HCT116 (cell line): ENCODE measurements at regions not wholly inside any gene's neighbourhood (a gene's known extent, or its start where the extent isn't known, plus 50 kb on each side); places are given as distances from the start of the nearest gene placed in this dataset.

Experiments
- ATAC-seq: fragments of 200-7000 bp; cut with Tn5 transposase; 2 replicates; pipeline ENCODE4 v1.9.1; 2020; ENCODE audit warnings: mild to moderate bottlenecking, moderate library complexity
- BruUV-seq: library from RNA; stranded (reverse); fragments of 400-500 nt; replicated peaks from 2 replicates; lab custom pipeline; 2021; lab: Mats Ljungman, UMichigan
- CTCF ChIA-PET: fragments of 300-600 bp; sonication (Branson Sonifier 250); formaldehyde crosslinking; loops from one replicate; lab custom pipeline; 2021; ENCODE audit warnings: antibody characterized with exemption; lab: Charles Lee
- POLR2A ChIA-PET: fragments of 300-600, 350-600 bp; sonication (Branson Sonifier 250); formaldehyde crosslinking; loops from one replicate; lab custom pipeline; 2021; ENCODE audit warnings: antibody characterized with exemption; lab: Charles Lee
- RAD21 ChIA-PET, 2 experiments: fragments of 300-600 bp; sonication (Branson Sonifier 250); formaldehyde crosslinking; loops; one replicate each; lab custom pipeline; 2023; ENCODE audit warnings: low total read pairs in 2 of 2; ENCODE audit not compliant: uncharacterized antibody in 2 of 2, unreplicated experiment in 2 of 2, low non-redundant PET in 1 of 2; lab: Charles Lee
- DNase-seq: peaks from one replicate; pipeline ENCODE4 v3.0.0-alpha.2; 2010; ENCODE audit warnings: low read depth, low spot score
- H2AFZ ChIP-seq: fragments of 200-600 bp; shearing (Covaris generic), sonication (generic); 2 replicates; pipeline ENCODE4 v1.6.1; 2017; ENCODE audit warnings: low read depth, mixed run types, mixed read lengths, antibody characterized with exemption, low read length; ENCODE audit not compliant: poor library complexity, severe bottlenecking
- H3K27ac ChIP-seq: 2 replicates; pipeline ENCODE4 v1.5.1; 2012; ENCODE audit warnings: low read depth, low read length
- H3K27me3 ChIP-seq: fragments of 200-600 bp; sonication (generic); 2 replicates; pipeline ENCODE4 v1.6.1; 2016; ENCODE audit warnings: mixed run types, low read length, mixed read lengths; ENCODE audit not compliant: insufficient read depth
- H3K36me3 ChIP-seq, 2 experiments: fragments of 200-500 bp in 1 of 2; fragments of 200-600 bp in 1 of 2; sonication (Bioruptor generic) in 1 of 2; sonication (generic) in 1 of 2; 2 replicates each; pipeline versions ENCODE4 v1.5.1 to v1.6.1; 2014 to 2016; ENCODE audit warnings: low read length in 2 of 2, inconsistent platforms in 1 of 2, mixed read lengths in 1 of 2, mixed run types in 1 of 2; ENCODE audit not compliant: insufficient read depth in 2 of 2, control insufficient read depth in 1 of 2
- H3K4me1 ChIP-seq, 2 experiments: fragments of 200-600 bp in 1 of 2; sonication (generic) in 1 of 2; 2 replicates each; pipeline versions ENCODE4 v1.5.1 to v1.6.1; 2012 to 2017; ENCODE audit warnings: low read length in 2 of 2, inconsistent platforms in 1 of 2, mild to moderate bottlenecking in 1 of 2, mixed read lengths in 1 of 2, mixed run types in 1 of 2, moderate library complexity in 1 of 2; ENCODE audit not compliant: insufficient read depth in 2 of 2, control insufficient read depth in 1 of 2
- H3K4me2 ChIP-seq: fragments of 200-600 bp; sonication (generic); 2 replicates; pipeline ENCODE4 v1.6.1; 2017; ENCODE audit warnings: mixed run types, low read length, mixed read lengths
- H3K4me3 ChIP-seq, 2 experiments: fragments of 200-600 bp in 1 of 2; sonication (generic) in 1 of 2; replicated peaks in 1 of 2; 2 replicates each; pipeline ENCODE4 v1.5.1; 2011 to 2016; ENCODE audit warnings: low read length in 2 of 2, control low read depth in 1 of 2, low read depth in 1 of 2, mild to moderate bottlenecking in 1 of 2, mixed read lengths in 1 of 2, mixed run types in 1 of 2
- H3K79me2 ChIP-seq: fragments of 200-600 bp; sonication (generic); 2 replicates; pipeline ENCODE4 v1.6.1; 2017; ENCODE audit warnings: mild to moderate bottlenecking, mixed run types, low read length, moderate library complexity, mixed read lengths; ENCODE audit not compliant: insufficient read depth
- H3K9ac ChIP-seq: fragments of 200-600 bp; sonication (generic); 2 replicates; pipeline ENCODE4 v1.6.1; 2016; ENCODE audit warnings: low read length, mixed read lengths
- H3K9me2 ChIP-seq: fragments of 200-600 bp; sonication (generic), shearing (Covaris generic); 2 replicates; pipeline ENCODE4 v1.6.1; 2017; ENCODE audit warnings: mixed run types, mild to moderate bottlenecking, moderate library complexity; ENCODE audit not compliant: insufficient read depth
- H3K9me3 ChIP-seq, 2 experiments: fragments of 200-500 bp in 1 of 2; fragments of 200-600 bp in 1 of 2; sonication (Bioruptor generic) in 1 of 2; sonication (generic) in 1 of 2; 2 replicates each; pipeline ENCODE4 v1.6.1; 2014 to 2017; ENCODE audit warnings: low read length in 2 of 2, mixed read lengths in 2 of 2, inconsistent platforms in 1 of 2, low read depth in 1 of 2, mild to moderate bottlenecking in 1 of 2, mixed run types in 1 of 2, moderate library complexity in 1 of 2; ENCODE audit not compliant: control insufficient read depth in 1 of 2, insufficient read depth in 1 of 2
- H4K20me1 ChIP-seq: fragments of 200-600 bp; sonication (generic), shearing (Covaris generic); 2 replicates; pipeline ENCODE4 v1.6.1; 2017; ENCODE audit warnings: mixed run types, mild to moderate bottlenecking, moderate library complexity; ENCODE audit not compliant: insufficient read depth
- ATF3 ChIP-seq: IDR thresholded peaks from 2 replicates; pipeline ENCODE4 v1.6.1; 2012
- CBX3 ChIP-seq: IDR thresholded peaks from 2 replicates; pipeline ENCODE4 v1.6.1; 2012; ENCODE audit warnings: low read depth
- CEBPB ChIP-seq: IDR thresholded peaks from 2 replicates; pipeline ENCODE4 v1.6.1; 2012; ENCODE audit warnings: low read depth
- CTCF ChIP-seq, 3 experiments: fragments of 200-600 bp in 1 of 3; sonication (generic) in 1 of 3; IDR thresholded peaks in 2 of 3; conservative IDR thresholded peaks in 1 of 3; 2 replicates each; pipeline ENCODE4 v1.5.1; 2012 to 2017; ENCODE audit warnings: low read depth in 2 of 3, low read length in 2 of 3, antibody characterized with exemption in 1 of 3, borderline replicate concordance in 1 of 3, control low read depth in 1 of 3, mild to moderate bottlenecking in 1 of 3, mixed read lengths in 1 of 3, mixed run types in 1 of 3, moderate library complexity in 1 of 3; ENCODE audit not compliant: insufficient read depth in 1 of 3
- EGR1 ChIP-seq: IDR thresholded peaks from 2 replicates; pipeline ENCODE4 v1.6.1; 2012; ENCODE audit warnings: low read depth
- EZH2 ChIP-seq: fragments of 200-600 bp; sonication (generic); IDR thresholded peaks from 2 replicates; pipeline ENCODE4 v1.6.1; 2017; ENCODE audit warnings: antibody characterized with exemption, mixed run types
- EZH2phosphoT487 ChIP-seq: fragments of 200-600 bp; IDR thresholded peaks from 2 replicates; pipeline ENCODE4 v1.6.1; 2018; ENCODE audit warnings: antibody characterized with exemption, borderline replicate concordance
- JUND ChIP-seq: IDR thresholded peaks from 2 replicates; pipeline ENCODE4 v1.6.1; 2012
- POLR2A ChIP-seq: IDR thresholded peaks from 2 replicates; pipeline ENCODE4 v1.7.0; 2011; ENCODE audit warnings: borderline replicate concordance; ENCODE audit not compliant: insufficient read depth, insufficient read length; ENCODE audit errors: extremely low read depth
- POLR2AphosphoS5 ChIP-seq: IDR thresholded peaks from 2 replicates; pipeline ENCODE4 v1.6.1; 2011; ENCODE audit warnings: mild to moderate bottlenecking, low read depth, low read length, moderate library complexity
- RAD21 ChIP-seq: IDR thresholded peaks from 2 replicates; pipeline ENCODE4 v1.6.1; 2012; ENCODE audit warnings: low read depth, mild to moderate bottlenecking
- SP1 ChIP-seq: IDR thresholded peaks from 2 replicates; pipeline ENCODE4 v1.6.1; 2012; ENCODE audit warnings: low read depth
- SRF ChIP-seq: IDR thresholded peaks from 2 replicates; pipeline ENCODE4 v1.6.1; 2012; ENCODE audit warnings: low read depth
- TCF7L2 ChIP-seq: IDR thresholded peaks from 2 replicates; pipeline ENCODE4 v1.7.0; 2011; ENCODE audit warnings: borderline replicate concordance, inconsistent platforms; ENCODE audit not compliant: insufficient read depth, insufficient read length; ENCODE audit errors: extremely low read depth
- YY1 ChIP-seq: IDR thresholded peaks from 2 replicates; pipeline ENCODE4 v1.6.1; 2011; ENCODE audit warnings: low read length, low read depth, moderate library complexity, mild to moderate bottlenecking; ENCODE audit not compliant: insufficient replicate concordance; ENCODE audit errors: extremely low read depth
- ZFX ChIP-seq: fragments of 450-650 bp; IDR thresholded peaks from 2 replicates; pipeline ENCODE4 v1.6.1; 2017
- intact Hi-C: fragments of 100-400 bp; cut with micrococcal nuclease; formaldehyde crosslinking; loops from 2 replicates; pipeline ENCODE4 v1.10.0; 2022
- TF ChIP-seq, protein P1 (sequence below): IDR thresholded peaks from 2 replicates; pipeline ENCODE4 v1.6.1; 2011; ENCODE audit warnings: mild to moderate bottlenecking, low read length, moderate library complexity; ENCODE audit not compliant: insufficient replicate concordance; ENCODE audit errors: extremely low read depth

DNA sequence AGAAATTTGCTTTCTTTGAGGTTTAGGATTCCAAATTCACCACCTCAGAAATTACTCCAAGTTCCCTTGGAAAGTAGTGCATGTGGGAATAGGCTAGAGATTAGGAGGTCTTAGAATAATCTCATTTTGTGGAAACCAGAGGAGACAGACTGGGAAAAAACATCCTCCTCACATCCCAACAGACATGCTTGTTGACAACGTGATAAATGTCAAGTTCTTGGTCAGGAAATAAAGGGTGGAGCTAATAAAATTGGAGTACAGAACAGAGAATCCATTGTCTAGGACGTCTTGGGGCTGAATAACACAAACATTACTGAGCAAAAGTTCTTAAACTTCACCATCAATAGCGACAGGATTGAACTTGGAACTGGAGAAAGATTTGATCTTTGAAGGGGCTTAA lies 233.4 kb downstream of the PABPC4L start:
- ChIA-PET CTCF (no interaction called here), RAD21 (no interaction called here), POLR2A (no interaction called here)
- no peak overlapping the region for H3K4me2 ChIP-seq
- H3K27ac ChIP-seq: no peak overlapping the region
- no peaks in the 10 kb centered on the region for H3K9me2 ChIP-seq
- H3K9me3 ChIP-seq: no peaks in the 10 kb centered on the region
- no peaks in the 10 kb centered on the region for H4K20me1 ChIP-seq
- ATAC-seq (no peak), DNase-seq (no peak)
- intact Hi-C loops: no loop called here
- TF ChIP-seq ATF3 (no peak), EGR1 (no peak), SP1 (no peak), RAD21 (no peak), TCF7L2 (no peak)
- no peak overlapping the region for H3K9ac ChIP-seq
- no peaks in the 10 kb centered on the region for H3K36me3 ChIP-seq
- BruUV-seq: no TSS peak
- no peaks in the 10 kb centered on the region for H3K27me3 ChIP-seq
- peak overlapping the region; percentile 2 for H2AFZ ChIP-seq
- H3K79me2 ChIP-seq: no peaks in the 10 kb centered on the region
- H3K4me3 ChIP-seq: no peak overlapping the region
- no peaks in the 10 kb centered on the region for H3K4me1 ChIP-seq

DNA sequence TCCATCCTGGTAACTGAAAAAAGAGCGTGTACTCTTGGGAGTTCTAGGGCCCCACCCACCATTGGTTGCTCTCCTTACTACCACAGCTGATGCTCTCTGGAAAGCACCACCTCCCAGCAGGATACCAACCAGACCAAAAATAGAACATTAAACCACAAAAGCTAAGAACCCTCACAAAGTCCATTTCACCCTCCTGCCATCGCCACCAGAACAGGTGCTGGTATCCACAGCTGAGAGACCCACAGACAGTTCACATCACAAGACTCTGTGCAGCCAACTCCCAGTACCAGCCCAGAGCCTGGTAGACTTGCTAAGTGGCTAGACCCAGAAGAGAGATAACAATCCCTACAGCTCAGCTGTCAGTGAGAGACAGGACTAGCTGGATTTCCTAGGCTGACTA lies 240.6 kb downstream of the PABPC4L start:
- intact Hi-C loops: no loop called here
- no peaks in the 10 kb centered on the region for H3K36me3 ChIP-seq
- RAD21 ChIA-PET: interaction anchor here in 1 of 2 experiments (0.6 kb wide), 1 partner anchor 547 kb away, joined by 3 read pairs; no protein-coding TSS in a partner anchor
- CTCF ChIA-PET: no interaction called here
- no peaks in the 10 kb centered on the region for H3K9me3 ChIP-seq
- no peak overlapping the region for H3K9ac ChIP-seq
- H2AFZ ChIP-seq: no peak overlapping the region
- POLR2A ChIA-PET: no interaction called here
- no peaks in the 10 kb centered on the region for H3K27me3 ChIP-seq
- H3K4me2 ChIP-seq: no peak overlapping the region
- no peaks in the 10 kb centered on the region for H3K4me1 ChIP-seq
- no peaks in the 10 kb centered on the region for H3K79me2 ChIP-seq
- H3K27ac ChIP-seq: no peak overlapping the region
- H3K9me2 ChIP-seq: no peaks in the 10 kb centered on the region
- DNase-seq (no peak), ATAC-seq (no peak)
- no peak overlapping the region for H3K4me3 ChIP-seq
- no TSS peak for BruUV-seq
- H4K20me1 ChIP-seq: no peaks in the 10 kb centered on the region
- TF ChIP-seq CEBPB (no peak), JUND (no peak), RAD21 (no peak), ZFX (no peak), SP1 (no peak), EGR1 (no peak), SRF (no peak), EZH2phosphoT487 (no peak), ATF3 (no peak), YY1 (no peak), TCF7L2 (no peak), CTCF (IDR thresholded peaks at IDR 0.05 in 2 of 3, conservative IDR thresholded peaks at IDR 0.05 in 1 of 3; ENCODE audit: borderline replicate concordance in 1 of 3, insufficient read depth in 1 of 3, low read depth in 2 of 3, low read length in 2 of 3) (no peak), POLR2A (no peak), POLR2AphosphoS5 (no peak), CBX3 (no peak), EZH2 (no peak)
- TF ChIP-seq, protein P1, sequence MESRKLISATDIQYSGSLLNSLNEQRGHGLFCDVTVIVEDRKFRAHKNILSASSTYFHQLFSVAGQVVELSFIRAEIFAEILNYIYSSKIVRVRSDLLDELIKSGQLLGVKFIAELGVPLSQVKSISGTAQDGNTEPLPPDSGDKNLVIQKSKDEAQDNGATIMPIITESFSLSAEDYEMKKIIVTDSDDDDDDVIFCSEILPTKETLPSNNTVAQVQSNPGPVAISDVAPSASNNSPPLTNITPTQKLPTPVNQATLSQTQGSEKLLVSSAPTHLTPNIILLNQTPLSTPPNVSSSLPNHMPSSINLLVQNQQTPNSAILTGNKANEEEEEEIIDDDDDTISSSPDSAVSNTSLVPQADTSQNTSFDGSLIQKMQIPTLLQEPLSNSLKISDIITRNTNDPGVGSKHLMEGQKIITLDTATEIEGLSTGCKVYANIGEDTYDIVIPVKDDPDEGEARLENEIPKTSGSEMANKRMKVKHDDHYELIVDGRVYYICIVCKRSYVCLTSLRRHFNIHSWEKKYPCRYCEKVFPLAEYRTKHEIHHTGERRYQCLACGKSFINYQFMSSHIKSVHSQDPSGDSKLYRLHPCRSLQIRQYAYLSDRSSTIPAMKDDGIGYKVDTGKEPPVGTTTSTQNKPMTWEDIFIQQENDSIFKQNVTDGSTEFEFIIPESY: no peak
